ENCODE measurements at regions not wholly inside any gene's neighbourhood (a gene's known extent, or its start where the extent isn't known, plus 50 kb on each side); places are given as distances from the start of the nearest gene placed in this dataset.

DNA sequence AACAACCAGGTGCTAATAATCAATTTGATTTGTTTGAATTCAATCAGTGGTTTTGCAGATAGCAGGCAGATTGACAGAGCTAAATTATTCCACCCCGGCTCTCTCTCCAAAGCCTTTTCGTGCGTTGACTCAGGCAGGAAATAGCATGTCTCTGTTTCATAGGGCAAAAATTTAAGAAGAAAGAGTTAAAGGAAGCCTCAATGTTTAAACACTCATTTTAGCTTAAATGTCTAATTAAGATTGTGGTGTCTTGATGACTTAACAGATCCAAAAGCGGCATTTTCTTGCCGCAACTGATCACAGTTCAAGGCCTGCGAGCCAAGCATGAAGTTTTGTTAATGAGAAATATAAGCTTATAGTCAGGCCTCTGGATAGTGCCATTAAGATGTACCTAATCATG is 1051.1 kb upstream of the AUTS2 start (continued):
- TF ChIP-seq, protein P1, sequence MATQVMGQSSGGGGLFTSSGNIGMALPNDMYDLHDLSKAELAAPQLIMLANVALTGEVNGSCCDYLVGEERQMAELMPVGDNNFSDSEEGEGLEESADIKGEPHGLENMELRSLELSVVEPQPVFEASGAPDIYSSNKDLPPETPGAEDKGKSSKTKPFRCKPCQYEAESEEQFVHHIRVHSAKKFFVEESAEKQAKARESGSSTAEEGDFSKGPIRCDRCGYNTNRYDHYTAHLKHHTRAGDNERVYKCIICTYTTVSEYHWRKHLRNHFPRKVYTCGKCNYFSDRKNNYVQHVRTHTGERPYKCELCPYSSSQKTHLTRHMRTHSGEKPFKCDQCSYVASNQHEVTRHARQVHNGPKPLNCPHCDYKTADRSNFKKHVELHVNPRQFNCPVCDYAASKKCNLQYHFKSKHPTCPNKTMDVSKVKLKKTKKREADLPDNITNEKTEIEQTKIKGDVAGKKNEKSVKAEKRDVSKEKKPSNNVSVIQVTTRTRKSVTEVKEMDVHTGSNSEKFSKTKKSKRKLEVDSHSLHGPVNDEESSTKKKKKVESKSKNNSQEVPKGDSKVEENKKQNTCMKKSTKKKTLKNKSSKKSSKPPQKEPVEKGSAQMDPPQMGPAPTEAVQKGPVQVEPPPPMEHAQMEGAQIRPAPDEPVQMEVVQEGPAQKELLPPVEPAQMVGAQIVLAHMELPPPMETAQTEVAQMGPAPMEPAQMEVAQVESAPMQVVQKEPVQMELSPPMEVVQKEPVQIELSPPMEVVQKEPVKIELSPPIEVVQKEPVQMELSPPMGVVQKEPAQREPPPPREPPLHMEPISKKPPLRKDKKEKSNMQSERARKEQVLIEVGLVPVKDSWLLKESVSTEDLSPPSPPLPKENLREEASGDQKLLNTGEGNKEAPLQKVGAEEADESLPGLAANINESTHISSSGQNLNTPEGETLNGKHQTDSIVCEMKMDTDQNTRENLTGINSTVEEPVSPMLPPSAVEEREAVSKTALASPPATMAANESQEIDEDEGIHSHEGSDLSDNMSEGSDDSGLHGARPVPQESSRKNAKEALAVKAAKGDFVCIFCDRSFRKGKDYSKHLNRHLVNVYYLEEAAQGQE (IDR thresholded peaks at IDR 0.05), result no peak
- TF ChIP-seq RXRA (IDR thresholded peaks at IDR 0.05), result no peak

DNA sequence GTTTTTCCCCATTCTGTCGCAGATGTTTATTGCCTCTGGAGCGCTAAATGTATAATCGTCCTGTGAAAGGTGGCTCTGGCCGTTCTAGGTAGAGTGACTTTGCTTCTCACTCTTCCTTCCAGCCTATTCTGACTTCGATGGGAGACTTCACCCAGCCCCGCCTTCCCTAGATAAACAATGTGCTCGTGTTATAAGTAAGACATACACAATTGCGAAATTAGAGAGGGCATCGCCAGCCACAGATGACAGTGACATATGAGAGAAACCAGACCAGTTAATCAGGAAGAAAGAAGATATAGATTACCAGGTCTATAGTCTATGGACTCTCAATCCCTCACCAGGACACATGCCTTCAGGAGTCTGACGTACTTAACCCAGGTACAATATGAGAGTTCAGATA is 1050.5 kb upstream of the AUTS2 start:
- Histone ChIP-seq H3K9ac (ENCODE audit: low read depth in 1 of 2, low read length in 2 of 2) (no peak overlapping the region), H3K27me3 (ENCODE audit: control insufficient read depth in 4 of 4, insufficient read depth in 4 of 4, low read length in 3 of 4) (peaks cover 0 to 3% (median 0%) of the 10 kb centered on the region in 4 donors), H3K4me3 (ENCODE audit: low read depth in 1 of 3, low read length in 3 of 3) (no peak overlapping the region), H3K36me3 (ENCODE audit: control insufficient read depth in 4 of 4, insufficient read depth in 3 of 4, low read depth in 1 of 4, low read length in 3 of 4) (no peaks in the 10 kb centered on the region), H3K4me1 (ENCODE audit: control insufficient read depth in 4 of 4, insufficient read depth in 4 of 4, low read length in 3 of 4) (no peaks in the 10 kb centered on the region), H3K27ac (ENCODE audit: low read depth in 1 of 2, low read length in 2 of 2) (no peak overlapping the region), H3K9me3 (ENCODE audit: control insufficient read depth in 4 of 4, low read length in 3 of 4) (no peaks in the 10 kb centered on the region)
- 64% methylated on average over 10 of the region's 10 CpGs for WGBS
- DNase-seq (ENCODE audit: low spot score), result no peak
- TF ChIP-seq HNF4A (conservative IDR thresholded peaks at IDR 0.05) (no peak), EGR1 (IDR thresholded peaks at IDR 0.05; ENCODE audit: low read depth in 2 of 2) (no peak), YY1 (IDR thresholded peaks at IDR 0.05) (no peak), NR2F2 (IDR thresholded peaks at IDR 0.05) (no peak), RAD21 (IDR thresholded peaks at IDR 0.05) (no peak), FOXA1 (IDR thresholded peaks at IDR 0.05) (no peak), FOXA2 (IDR thresholded peaks at IDR 0.05) (no peak), SP1 (IDR thresholded peaks at IDR 0.05) (no peak), TAF1 (conservative IDR thresholded peaks at IDR 0.05) (no peak), JUND (IDR thresholded peaks at IDR 0.05) (no peak), HNF4G (IDR thresholded peaks at IDR 0.05) (no peak), RXRA (IDR thresholded peaks at IDR 0.05) (no peak), GABPA (IDR thresholded peaks at IDR 0.05 in 1 of 2, conservative IDR thresholded peaks at IDR 0.05 in 1 of 2) (no peak)
- TF ChIP-seq, protein P1 (IDR thresholded peaks at IDR 0.05), result no peak
- TF ChIP-seq, protein P2, sequence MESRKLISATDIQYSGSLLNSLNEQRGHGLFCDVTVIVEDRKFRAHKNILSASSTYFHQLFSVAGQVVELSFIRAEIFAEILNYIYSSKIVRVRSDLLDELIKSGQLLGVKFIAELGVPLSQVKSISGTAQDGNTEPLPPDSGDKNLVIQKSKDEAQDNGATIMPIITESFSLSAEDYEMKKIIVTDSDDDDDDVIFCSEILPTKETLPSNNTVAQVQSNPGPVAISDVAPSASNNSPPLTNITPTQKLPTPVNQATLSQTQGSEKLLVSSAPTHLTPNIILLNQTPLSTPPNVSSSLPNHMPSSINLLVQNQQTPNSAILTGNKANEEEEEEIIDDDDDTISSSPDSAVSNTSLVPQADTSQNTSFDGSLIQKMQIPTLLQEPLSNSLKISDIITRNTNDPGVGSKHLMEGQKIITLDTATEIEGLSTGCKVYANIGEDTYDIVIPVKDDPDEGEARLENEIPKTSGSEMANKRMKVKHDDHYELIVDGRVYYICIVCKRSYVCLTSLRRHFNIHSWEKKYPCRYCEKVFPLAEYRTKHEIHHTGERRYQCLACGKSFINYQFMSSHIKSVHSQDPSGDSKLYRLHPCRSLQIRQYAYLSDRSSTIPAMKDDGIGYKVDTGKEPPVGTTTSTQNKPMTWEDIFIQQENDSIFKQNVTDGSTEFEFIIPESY (IDR thresholded peaks at IDR 0.05), result no peak
- TF ChIP-seq, protein P3, sequence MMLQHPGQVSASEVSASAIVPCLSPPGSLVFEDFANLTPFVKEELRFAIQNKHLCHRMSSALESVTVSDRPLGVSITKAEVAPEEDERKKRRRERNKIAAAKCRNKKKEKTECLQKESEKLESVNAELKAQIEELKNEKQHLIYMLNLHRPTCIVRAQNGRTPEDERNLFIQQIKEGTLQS (IDR thresholded peaks at IDR 0.05), result no peak
- TF ChIP-seq, protein P4, sequence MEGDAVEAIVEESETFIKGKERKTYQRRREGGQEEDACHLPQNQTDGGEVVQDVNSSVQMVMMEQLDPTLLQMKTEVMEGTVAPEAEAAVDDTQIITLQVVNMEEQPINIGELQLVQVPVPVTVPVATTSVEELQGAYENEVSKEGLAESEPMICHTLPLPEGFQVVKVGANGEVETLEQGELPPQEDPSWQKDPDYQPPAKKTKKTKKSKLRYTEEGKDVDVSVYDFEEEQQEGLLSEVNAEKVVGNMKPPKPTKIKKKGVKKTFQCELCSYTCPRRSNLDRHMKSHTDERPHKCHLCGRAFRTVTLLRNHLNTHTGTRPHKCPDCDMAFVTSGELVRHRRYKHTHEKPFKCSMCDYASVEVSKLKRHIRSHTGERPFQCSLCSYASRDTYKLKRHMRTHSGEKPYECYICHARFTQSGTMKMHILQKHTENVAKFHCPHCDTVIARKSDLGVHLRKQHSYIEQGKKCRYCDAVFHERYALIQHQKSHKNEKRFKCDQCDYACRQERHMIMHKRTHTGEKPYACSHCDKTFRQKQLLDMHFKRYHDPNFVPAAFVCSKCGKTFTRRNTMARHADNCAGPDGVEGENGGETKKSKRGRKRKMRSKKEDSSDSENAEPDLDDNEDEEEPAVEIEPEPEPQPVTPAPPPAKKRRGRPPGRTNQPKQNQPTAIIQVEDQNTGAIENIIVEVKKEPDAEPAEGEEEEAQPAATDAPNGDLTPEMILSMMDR (IDR thresholded peaks at IDR 0.05; ENCODE audit: low read depth, low read length, missing input control), result no peak
- TF ChIP-seq, protein P5, sequence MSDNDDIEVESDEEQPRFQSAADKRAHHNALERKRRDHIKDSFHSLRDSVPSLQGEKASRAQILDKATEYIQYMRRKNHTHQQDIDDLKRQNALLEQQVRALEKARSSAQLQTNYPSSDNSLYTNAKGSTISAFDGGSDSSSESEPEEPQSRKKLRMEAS (IDR thresholded peaks at IDR 0.05), result no peak
